Naive B cell (primary cell): ENCODE measurements at regions not wholly inside any gene's neighbourhood (a gene's known extent, or its start where the extent isn't known, plus 50 kb on each side); places are given as distances from the start of the nearest gene placed in this dataset.

Experiments used
- ATAC-seq, 2 donors: fragments of 150-1000 bp; cut with Tn5 transposase; 2 replicates each; pipeline ENCODE4 v1.10.0; 2021; ENCODE audit warnings: low read depth in 2 of 2, mild to moderate bottlenecking in 2 of 2, moderate library complexity in 2 of 2
- DNase-seq: peaks from one replicate; pipeline ENCODE4 v3.0.0; 2022
- H3K27ac Mint-ChIP-seq, 6 donors: one replicate each; pipeline ENCODE4 v1.8.0; 2020 to 2022; ENCODE audit warnings: mild to moderate bottlenecking in 6 of 6, mixed read lengths in 6 of 6, moderate library complexity in 5 of 6, inconsistent platforms in 2 of 6
- H3K27me3 Mint-ChIP-seq, 3 donors: one replicate each; pipeline ENCODE4 v1.8.0; 2021 to 2022; ENCODE audit warnings: mixed read lengths in 3 of 3, mild to moderate bottlenecking in 1 of 3
- H3K36me3 Mint-ChIP-seq, 2 donors: one replicate each; pipeline ENCODE4 v1.8.0; 2020 to 2022; ENCODE audit warnings: mixed read lengths in 2 of 2, inconsistent platforms in 1 of 2, mild to moderate bottlenecking in 1 of 2
- H3K4me1 Mint-ChIP-seq, 3 donors: one replicate each; pipeline ENCODE4 v1.8.0; 2020 to 2022; ENCODE audit warnings: mixed read lengths in 3 of 3, inconsistent platforms in 1 of 3, mild to moderate bottlenecking in 1 of 3, moderate library complexity in 1 of 3
- H3K4me3 Mint-ChIP-seq, 8 donors: one replicate each; pipeline ENCODE4 v1.8.0; 2020 to 2022; ENCODE audit warnings: mild to moderate bottlenecking in 8 of 8, mixed read lengths in 8 of 8, moderate library complexity in 8 of 8, inconsistent platforms in 2 of 8
- H3K9me3 Mint-ChIP-seq, 7 donors: one replicate each; pipeline ENCODE4 v1.8.0; 2020 to 2022; ENCODE audit warnings: mixed read lengths in 7 of 7, mild to moderate bottlenecking in 5 of 7, inconsistent platforms in 2 of 7, moderate library complexity in 1 of 7

GRCh38 chr3:182621435-182622240 is 171.7 kb upstream of the ATP11B start:
- Mint-ChIP-seq H3K4me1 (no peaks in the 10 kb centered on the region), H3K9me3 (no peaks in the 10 kb centered on the region), H3K27ac (no peak overlapping the region), H3K36me3 (no peaks in the 10 kb centered on the region), H3K4me3 (no peak overlapping the region), H3K27me3 (peaks cover 15 to 30% (median 21%) of the 10 kb centered on the region in 3 donors)
- no peak for DNase-seq
- no peak for ATAC-seq

DNA sequence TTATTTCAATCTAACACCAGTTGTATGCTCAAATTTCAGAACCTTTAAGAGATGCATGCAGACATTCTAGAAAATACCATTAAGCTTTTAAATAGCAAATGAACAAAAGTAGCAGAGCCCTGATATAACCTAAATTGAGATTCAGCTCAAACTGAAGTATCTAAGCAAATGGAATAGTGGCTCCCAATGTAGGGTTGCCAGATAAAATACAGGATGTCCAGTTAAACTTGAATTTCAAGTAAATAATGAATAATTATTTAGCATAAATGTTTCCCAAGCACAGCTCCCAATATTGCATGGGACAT is 171.1 kb upstream of the ATP11B start:
- H3K4me3 Mint-ChIP-seq: no peak overlapping the region
- DNase-seq: no peak
- no peaks in the 10 kb centered on the region for H3K9me3 Mint-ChIP-seq

GRCh38 chr3:182626484-182627467 is 166.5 kb upstream of the ATP11B start:
- ATAC-seq (no peak), DNase-seq (no peak)
- Mint-ChIP-seq H3K27me3 (peaks cover 10 to 30% (median 13%) of the 10 kb centered on the region in 3 donors), H3K36me3 (no peaks in the 10 kb centered on the region), H3K9me3 (no peaks in the 10 kb centered on the region), H3K4me3 (no peak overlapping the region), H3K27ac (no peak overlapping the region), H3K4me1 (no peaks in the 10 kb centered on the region)

More for the DNA sequence above, 171.1 kb upstream of the ATP11B start:
- ATAC-seq: no peak
- Mint-ChIP-seq H3K27ac (no peak overlapping the region), H3K36me3 (no peaks in the 10 kb centered on the region), H3K27me3 (peaks cover 15 to 27% (median 17%) of the 10 kb centered on the region in 3 donors), H3K4me1 (no peaks in the 10 kb centered on the region)

DNA sequence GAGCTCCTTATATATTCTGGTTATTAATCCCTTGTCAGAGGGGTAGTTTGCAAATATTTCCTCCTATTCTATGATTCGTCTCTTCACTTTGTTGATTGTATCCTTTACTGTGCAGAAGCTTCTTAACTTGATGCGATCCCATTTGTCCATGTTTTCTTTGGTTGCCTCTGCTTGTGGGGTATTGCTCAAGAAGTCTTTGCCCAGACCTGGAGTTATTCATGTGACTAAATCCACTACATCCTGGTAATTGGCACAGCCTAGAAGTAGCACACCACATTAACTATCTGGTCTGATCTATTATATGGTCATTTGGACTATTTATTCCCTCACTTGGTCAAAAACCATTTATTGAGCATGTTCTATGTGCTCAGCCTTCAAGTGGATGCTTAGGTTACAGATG is 164.8 kb upstream of the ATP11B start:
- Mint-ChIP-seq H3K9me3 (no peaks in the 10 kb centered on the region), H3K27ac (no peak overlapping the region), H3K36me3 (no peaks in the 10 kb centered on the region), H3K4me3 (no peak overlapping the region), H3K27me3 (peaks cover 10 to 31% (median 13%) of the 10 kb centered on the region in 3 donors), H3K4me1 (no peaks in the 10 kb centered on the region)
- DNase-seq (no peak), ATAC-seq (no peak)

- H3K27ac Mint-ChIP-seq: peak overlapping the region in 1 of 6 donors; percentile 64
- no peaks in the 10 kb centered on the region for H3K9me3 Mint-ChIP-seq
- no peaks in the 10 kb centered on the region for H3K36me3 Mint-ChIP-seq
- ATAC-seq (no peak), DNase-seq (no peak)
- peaks cover 10 to 37% (median 13%) of the 10 kb centered on the region in 3 donors for H3K27me3 Mint-ChIP-seq
- H3K4me3 Mint-ChIP-seq: no peak overlapping the region
- H3K4me1 Mint-ChIP-seq: no peaks in the 10 kb centered on the region
Measured at GRCh38 chr3:182629521-182629920, 163.8 kb upstream of the ATP11B start.

GRCh38 chr3:182631183-182632076 is 161.9 kb upstream of the ATP11B start:
- DNase-seq: no peak
- H3K4me3 Mint-ChIP-seq: no peak overlapping the region
- no peaks in the 10 kb centered on the region for H3K9me3 Mint-ChIP-seq
- no peak overlapping the region for H3K27ac Mint-ChIP-seq
- H3K36me3 Mint-ChIP-seq: no peaks in the 10 kb centered on the region
- no peaks in the 10 kb centered on the region for H3K4me1 Mint-ChIP-seq
- no peak for ATAC-seq
- H3K27me3 Mint-ChIP-seq: peaks cover 7 to 28% (median 13%) of the 10 kb centered on the region in 3 donors

DNA sequence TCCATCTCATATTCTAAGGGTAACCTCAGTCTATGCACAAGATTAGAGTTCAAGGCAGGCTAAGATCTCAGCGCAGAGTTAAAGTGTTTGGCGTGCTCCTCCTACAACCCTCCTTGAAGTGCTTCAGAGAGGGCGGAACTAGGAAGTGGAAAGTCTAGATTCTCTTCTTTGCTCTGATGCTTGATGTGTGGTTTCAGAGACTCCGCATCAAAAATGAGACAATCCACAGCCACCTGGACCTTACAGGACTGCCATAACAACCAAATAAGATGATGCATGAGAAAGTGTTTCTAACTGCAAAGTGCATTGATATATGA is 161.3 kb upstream of the ATP11B start:
- Mint-ChIP-seq H3K27ac (no peak overlapping the region), H3K27me3 (peaks cover 4 to 32% (median 13%) of the 10 kb centered on the region in 3 donors), H3K36me3 (no peaks in the 10 kb centered on the region), H3K4me3 (no peak overlapping the region), H3K9me3 (no peaks in the 10 kb centered on the region), H3K4me1 (no peaks in the 10 kb centered on the region)
- DNase-seq (no peak), ATAC-seq (no peak)

DNA sequence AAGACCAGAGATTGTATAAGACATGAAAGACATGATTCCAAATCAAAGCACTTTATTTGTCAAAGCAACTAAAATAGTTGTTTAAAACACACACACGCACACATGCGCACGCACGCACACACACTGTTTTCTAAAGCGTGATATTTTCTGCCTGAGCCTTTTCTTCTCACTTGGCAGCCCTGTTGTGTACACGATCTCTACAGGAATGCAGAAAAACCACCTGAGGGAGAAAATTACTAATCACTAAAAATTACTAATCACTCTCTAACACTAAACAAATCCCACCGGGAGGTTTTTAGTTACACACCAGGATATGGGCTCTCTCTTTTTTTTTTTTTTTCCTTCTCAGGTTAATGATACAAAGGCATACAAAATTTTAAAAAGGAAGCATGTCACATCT is 160.1 kb upstream of the ATP11B start:
- Mint-ChIP-seq H3K36me3 (no peaks in the 10 kb centered on the region), H3K4me1 (no peaks in the 10 kb centered on the region), H3K9me3 (peaks cover 0 to 1% (median 0%) of the 10 kb centered on the region in 7 donors), H3K4me3 (no peak overlapping the region), H3K27ac (no peak overlapping the region), H3K27me3 (peaks cover 9 to 34% (median 22%) of the 10 kb centered on the region in 3 donors)
- no peak for DNase-seq
- no peak for ATAC-seq

GRCh38 chr3:182636646-182637045 is 156.7 kb upstream of the ATP11B start:
- Mint-ChIP-seq H3K9me3 (peaks cover 0 to 4% (median 0%) of the 10 kb centered on the region in 7 donors), H3K4me3 (no peak overlapping the region), H3K36me3 (no peaks in the 10 kb centered on the region), H3K27ac (no peak overlapping the region), H3K27me3 (peaks cover 14 to 31% (median 18%) of the 10 kb centered on the region in 3 donors), H3K4me1 (no peaks in the 10 kb centered on the region)
- no peak for DNase-seq
- ATAC-seq: no peak

- Mint-ChIP-seq H3K4me3 (no peak overlapping the region), H3K4me1 (no peaks in the 10 kb centered on the region), H3K27ac (peak overlapping the region in 1 of 6 donors; percentile 54), H3K27me3 (peaks cover 14 to 31% (median 18%) of the 10 kb centered on the region in 3 donors), H3K36me3 (no peaks in the 10 kb centered on the region), H3K9me3 (peaks cover 0 to 4% (median 0%) of the 10 kb centered on the region in 7 donors)
- DNase-seq: no peak
- ATAC-seq: no peak
Measured at GRCh38 chr3:182637350-182638110, 155.8 kb upstream of the ATP11B start.

- no peak for ATAC-seq
- H3K4me3 Mint-ChIP-seq: no peak overlapping the region
- H3K4me1 Mint-ChIP-seq: no peaks in the 10 kb centered on the region
- peaks cover 17 to 30% (median 21%) of the 10 kb centered on the region in 3 donors for H3K27me3 Mint-ChIP-seq
- H3K27ac Mint-ChIP-seq: no peak overlapping the region
- peaks cover 0 to 4% (median 0%) of the 10 kb centered on the region in 7 donors for H3K9me3 Mint-ChIP-seq
- no peaks in the 10 kb centered on the region for H3K36me3 Mint-ChIP-seq
- DNase-seq: no peak
Measured at GRCh38 chr3:182644013-182644412, 149.3 kb upstream of the ATP11B start.

DNA sequence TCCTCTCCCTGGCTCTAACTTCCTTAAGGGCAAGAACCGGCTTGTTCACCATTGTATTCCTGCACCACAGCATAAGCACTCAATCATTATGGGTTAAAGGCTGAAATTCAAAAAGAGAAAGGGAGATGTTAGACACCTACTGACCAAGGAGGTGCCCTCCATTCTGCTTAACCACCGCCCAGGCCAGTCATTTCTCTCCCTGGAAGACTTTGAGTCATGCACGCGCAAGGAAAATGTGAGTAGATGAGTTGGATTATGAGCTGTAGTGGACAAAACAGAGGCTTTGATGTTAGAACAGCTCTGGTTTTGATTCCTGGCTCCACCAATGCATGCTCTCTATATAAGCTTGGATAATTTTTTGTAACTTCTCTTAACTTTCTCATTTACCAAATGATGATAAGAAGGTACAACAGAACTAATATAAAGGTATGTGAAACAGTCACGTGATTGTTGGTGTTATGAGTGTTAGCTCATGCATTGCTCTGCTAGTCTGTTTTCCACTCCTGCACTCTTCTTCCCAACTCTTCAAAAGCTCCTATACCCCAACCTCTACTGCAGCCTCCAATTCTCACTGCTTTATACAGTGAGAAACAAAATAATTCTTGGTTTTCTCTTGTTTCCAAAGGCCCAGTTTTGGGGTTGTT is 148.4 kb upstream of the ATP11B start:
- ATAC-seq (no peak), DNase-seq (no peak)
- Mint-ChIP-seq H3K27ac (no peak overlapping the region), H3K4me3 (no peak overlapping the region), H3K4me1 (no peaks in the 10 kb centered on the region), H3K9me3 (peaks cover 0 to 4% (median 0%) of the 10 kb centered on the region in 7 donors), H3K27me3 (peaks cover 17 to 30% (median 21%) of the 10 kb centered on the region in 3 donors), H3K36me3 (no peaks in the 10 kb centered on the region)
